Peyer's patch (tissue), 4 donors: ENCODE measurements at regions not wholly inside any gene's neighbourhood (a gene's known extent, or its start where the extent isn't known, plus 50 kb on each side); places are given as distances from the start of the nearest gene placed in this dataset.

ENCODE experiments used
- DNase-seq, 3 donors: peaks; one replicate each; pipeline ENCODE4 v3.0.0-alpha.2; 2017 to 2019
- H3K27ac ChIP-seq, 4 donors: fragments of 200-600 bp; sonication (generic); one replicate each; pipeline ENCODE4 v1.5.1; 2016 to 2019
- H3K27me3 ChIP-seq, 2 donors: fragments of 200-600 bp; sonication (generic); one replicate each; pipeline ENCODE4 v1.5.1; 2019
- H3K36me3 ChIP-seq, 3 donors: fragments of 200-600 bp; sonication (generic); one replicate each; pipeline ENCODE4 v1.5.1; 2016 to 2019
- H3K4me1 ChIP-seq, 4 donors: fragments of 200-600 bp; sonication (generic); one replicate each; pipeline ENCODE4 v1.5.1; 2016 to 2019
- H3K4me3 ChIP-seq, 4 donors: fragments of 200-600 bp; sonication (generic); 1 replicate in 3 of 4; 2 replicates in 1 of 4; pipeline ENCODE4 v1.5.1; 2016 to 2019; ENCODE audit warnings: mild to moderate bottlenecking in 1 of 4
- H3K9me3 ChIP-seq, 4 donors: fragments of 200-600 bp; sonication (generic); one replicate each; pipeline ENCODE4 v1.5.1; 2016 to 2019; ENCODE audit warnings: mild to moderate bottlenecking in 1 of 4
- POLR2A ChIP-seq, 2 donors: fragments of 450-650 bp; IDR thresholded peaks; one replicate each; pipeline ENCODE4 v1.5.1; 2017; ENCODE audit warnings: antibody characterized with exemption in 2 of 2, mild to moderate bottlenecking in 2 of 2, moderate library complexity in 2 of 2
- TF ChIP-seq, protein P1 (sequence below), 6 experiments: fragments of 450-650 bp in 4 of 6; fragments of 200-600 bp in 2 of 6; sonication (generic) in 1 of 6; IDR thresholded peaks; one replicate each; pipeline ENCODE4 v1.5.1; 2017 to 2019; ENCODE audit warnings: antibody characterized with exemption in 6 of 6, mild to moderate bottlenecking in 3 of 6, moderate library complexity in 1 of 6

DNA sequence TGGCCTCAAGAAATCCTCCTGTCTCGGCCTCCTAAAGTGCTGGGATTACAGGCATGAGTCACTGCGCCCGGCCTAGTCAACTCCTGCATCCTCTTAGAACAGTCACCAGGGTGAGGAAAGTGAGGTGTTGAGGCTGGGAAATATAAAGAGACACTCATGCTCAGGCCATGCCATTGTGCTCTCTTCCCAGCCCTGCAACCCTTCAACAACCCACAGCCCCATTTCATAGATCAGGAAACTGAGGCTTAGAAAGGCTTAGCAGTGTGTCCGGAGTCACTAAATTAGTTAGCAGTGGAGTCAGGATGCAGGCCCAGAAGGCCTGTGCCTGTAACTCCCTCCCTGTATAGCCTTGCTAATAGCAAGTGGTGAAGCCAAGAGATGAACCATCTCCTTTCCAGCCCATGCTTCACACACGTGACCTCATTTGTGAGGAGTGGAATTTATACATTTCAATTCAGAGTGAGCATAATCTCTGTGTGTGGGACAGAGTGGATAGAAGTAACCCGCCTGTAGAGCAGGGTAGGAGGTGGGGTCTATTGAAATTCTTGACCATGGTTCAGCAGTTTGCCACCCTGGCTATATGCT lies 51.7 kb upstream of the USP3 start:
- no peaks in the 10 kb centered on the region for H3K27me3 ChIP-seq
- no peak overlapping the region for H3K27ac ChIP-seq
- no peak overlapping the region for H3K4me3 ChIP-seq
- H3K4me1 ChIP-seq = peaks cover 0 to 9% (median 0%) of the 10 kb centered on the region in 4 donors
- no peaks in the 10 kb centered on the region for H3K36me3 ChIP-seq
- H3K9me3 ChIP-seq = no peaks in the 10 kb centered on the region
- TF ChIP-seq POLR2A (IDR thresholded peaks at IDR 0.05) = no peak
- DNase-seq = no peak

DNA sequence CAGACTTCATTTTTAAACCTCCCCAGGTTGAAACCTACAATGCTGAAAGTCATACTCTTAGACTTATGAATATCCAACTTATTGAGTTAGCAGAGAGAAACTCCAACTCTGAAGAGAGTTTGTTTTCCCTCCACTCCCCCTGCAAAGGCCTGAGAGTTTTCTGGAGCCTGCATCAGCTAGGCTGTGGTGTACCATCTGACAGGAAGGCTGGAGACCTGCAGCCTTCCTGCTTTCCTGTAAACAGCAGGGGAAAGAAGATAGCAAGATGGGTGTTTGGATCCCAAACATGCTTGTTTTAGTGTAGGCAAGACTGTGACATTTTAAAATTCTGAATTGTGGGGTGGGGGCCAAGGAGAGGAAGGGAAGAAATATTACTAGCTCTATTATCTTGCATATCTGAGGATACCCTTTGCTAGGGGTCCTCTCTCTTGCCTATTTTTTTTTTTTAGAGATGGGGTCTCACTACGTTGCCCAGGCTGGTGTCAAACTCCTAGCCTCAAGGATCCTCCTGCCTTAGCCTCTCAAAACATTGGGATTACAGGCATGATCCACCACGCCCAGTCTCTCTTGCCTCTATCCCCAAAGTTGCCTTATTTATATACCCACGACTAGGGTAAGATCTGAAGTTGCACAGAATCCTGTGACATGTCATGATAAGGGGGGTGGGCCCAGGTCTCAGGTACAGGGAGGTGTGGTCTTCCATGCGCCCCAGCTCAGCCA lies 51.0 kb upstream of the USP3 start:
- Histone ChIP-seq H3K9me3 (no peaks in the 10 kb centered on the region), H3K4me1 (peaks cover 0 to 9% (median 0%) of the 10 kb centered on the region in 4 donors), H3K27ac (no peak overlapping the region), H3K4me3 (no peak overlapping the region), H3K36me3 (no peaks in the 10 kb centered on the region), H3K27me3 (no peaks in the 10 kb centered on the region)
- TF ChIP-seq POLR2A (IDR thresholded peaks at IDR 0.05) = no peak
- TF ChIP-seq, protein P1, sequence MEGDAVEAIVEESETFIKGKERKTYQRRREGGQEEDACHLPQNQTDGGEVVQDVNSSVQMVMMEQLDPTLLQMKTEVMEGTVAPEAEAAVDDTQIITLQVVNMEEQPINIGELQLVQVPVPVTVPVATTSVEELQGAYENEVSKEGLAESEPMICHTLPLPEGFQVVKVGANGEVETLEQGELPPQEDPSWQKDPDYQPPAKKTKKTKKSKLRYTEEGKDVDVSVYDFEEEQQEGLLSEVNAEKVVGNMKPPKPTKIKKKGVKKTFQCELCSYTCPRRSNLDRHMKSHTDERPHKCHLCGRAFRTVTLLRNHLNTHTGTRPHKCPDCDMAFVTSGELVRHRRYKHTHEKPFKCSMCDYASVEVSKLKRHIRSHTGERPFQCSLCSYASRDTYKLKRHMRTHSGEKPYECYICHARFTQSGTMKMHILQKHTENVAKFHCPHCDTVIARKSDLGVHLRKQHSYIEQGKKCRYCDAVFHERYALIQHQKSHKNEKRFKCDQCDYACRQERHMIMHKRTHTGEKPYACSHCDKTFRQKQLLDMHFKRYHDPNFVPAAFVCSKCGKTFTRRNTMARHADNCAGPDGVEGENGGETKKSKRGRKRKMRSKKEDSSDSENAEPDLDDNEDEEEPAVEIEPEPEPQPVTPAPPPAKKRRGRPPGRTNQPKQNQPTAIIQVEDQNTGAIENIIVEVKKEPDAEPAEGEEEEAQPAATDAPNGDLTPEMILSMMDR (IDR thresholded peaks at IDR 0.05) = no peak
- no peak for DNase-seq

DNA sequence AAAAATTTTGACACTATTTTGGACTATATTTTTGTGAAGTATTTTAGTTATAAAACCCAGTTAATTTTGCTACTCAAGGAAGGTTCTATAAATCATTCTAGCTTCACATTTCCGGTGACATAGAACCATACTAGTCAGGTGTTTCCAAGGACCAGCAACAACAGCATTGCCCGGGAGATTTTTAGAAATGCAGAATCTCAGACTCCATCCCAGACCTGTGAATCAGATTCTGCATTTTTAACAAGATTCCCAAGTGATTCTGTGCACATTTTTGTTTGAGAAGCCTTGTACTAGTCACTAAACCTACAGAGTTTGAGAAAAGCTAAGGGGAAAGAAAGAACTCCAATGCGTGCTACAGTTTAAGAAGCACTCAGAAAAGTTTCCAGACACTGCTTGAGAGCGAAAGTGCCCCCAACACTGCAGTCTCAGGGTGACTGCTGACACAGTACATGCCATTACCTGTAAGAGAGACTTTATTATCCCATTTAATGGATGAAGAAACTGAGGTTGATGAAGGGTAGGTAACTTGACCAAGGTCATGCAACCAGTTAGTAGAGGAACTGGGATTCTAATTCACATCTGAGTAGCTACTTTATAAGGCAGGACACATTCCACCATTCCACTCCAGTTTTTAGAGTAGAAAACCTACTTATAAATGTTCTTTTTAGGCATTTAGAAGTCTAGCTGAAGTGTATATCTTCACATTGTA lies 49.7 kb upstream of the USP3 start:
- H3K9me3 ChIP-seq = no peaks in the 10 kb centered on the region
- no peak overlapping the region for H3K27ac ChIP-seq
- H3K4me3 ChIP-seq = no peak overlapping the region
- no peaks in the 10 kb centered on the region for H3K27me3 ChIP-seq
- H3K4me1 ChIP-seq = peaks cover 0 to 7% (median 0%) of the 10 kb centered on the region in 4 donors
- H3K36me3 ChIP-seq = no peaks in the 10 kb centered on the region
- TF ChIP-seq, protein P1 (IDR thresholded peaks at IDR 0.05) = no peak
- no peak for TF ChIP-seq POLR2A (IDR thresholded peaks at IDR 0.05)
- no peak for DNase-seq
